KBM-7 (cell line): ENCODE measurements at regions not wholly inside any gene's neighbourhood (a gene's known extent, or its start where the extent isn't known, plus 50 kb on each side); places are given as distances from the start of the nearest gene placed in this dataset.
"Not testable (repeated sequence)": the region's sequence is repeated elsewhere in the genome, so short reads cannot be mapped to it uniquely, and the experiment has no call there.

Source experiments
- DNase-seq: peaks from one replicate; pipeline ENCODE4 v3.0.0-alpha.2; 2015
- in situ Hi-C: fragments of 300-500 bp; cut with MboI; formaldehyde crosslinking; loops from 2 replicates; pipeline ENCODE4 v1.14.3; 2020; ENCODE audit warnings: low sequenced_read_pairs, low pct_unique_long_range_greater_than_20kb, mixed read lengths

GRCh38 chr3:153221748-153222162 is 59.7 kb downstream of the RAP2B start:
- peak; percentile 98 for DNase-seq
- in situ Hi-C loops, result no loop called here

- DNase-seq, in situ Hi-C loops: not testable (repeated sequence)
These were observed 64.9 kb downstream of the RAP2B start for GRCh38 chr3:153226877-153227276.

- DNase-seq, in situ Hi-C loops: not testable (repeated sequence)
These were observed 68.4 kb downstream of the RAP2B start for GRCh38 chr3:153230427-153230826.

- in situ Hi-C loops, DNase-seq: not testable (repeated sequence)
These were observed 69.2 kb downstream of the RAP2B start for GRCh38 chr3:153231245-153231644.

GRCh38 chr3:153232050-153232752 is 70.2 kb downstream of the RAP2B start:
- in situ Hi-C loops, DNase-seq: not testable (repeated sequence)

- in situ Hi-C loops, result no loop called here
- DNase-seq, result no peak
These were observed 70.8 kb downstream of the RAP2B start for GRCh38 chr3:153232851-153233271.

GRCh38 chr3:153233986-153234385 is 72.0 kb downstream of the RAP2B start:
- no peak for DNase-seq
- in situ Hi-C loops, result no loop called here

GRCh38 chr3:153242896-153243295 is 80.9 kb downstream of the RAP2B start:
- in situ Hi-C loops, result no loop called here
- no peak for DNase-seq

- in situ Hi-C loops, result no loop called here
- DNase-seq, result no peak
These were observed 82.9 kb downstream of the RAP2B start for GRCh38 chr3:153244961-153245360.

- in situ Hi-C loops, result no loop called here
- no peak for DNase-seq
These were observed 83.6 kb downstream of the RAP2B start for GRCh38 chr3:153245661-153246060.

- in situ Hi-C loops, result no loop called here
- no peak for DNase-seq
These were observed 84.3 kb downstream of the RAP2B start for GRCh38 chr3:153246331-153246730.

GRCh38 chr3:153246806-153247205 is 84.8 kb downstream of the RAP2B start:
- in situ Hi-C loops, result no loop called here

GRCh38 chr3:153247331-153248330 is 85.6 kb downstream of the RAP2B start:
- in situ Hi-C loops, result no loop called here
- DNase-seq, result no peak

More at GRCh38 chr3:153246806-153247205, 84.8 kb downstream of the RAP2B start:
- DNase-seq, result no peak

GRCh38 chr3:153248835-153249234 is 86.8 kb downstream of the RAP2B start:
- in situ Hi-C loops, DNase-seq: not testable (repeated sequence)

GRCh38 chr3:153249906-153250305 is 87.9 kb downstream of the RAP2B start:
- in situ Hi-C loops, result no loop called here
- no peak for DNase-seq

- no peak for DNase-seq
- in situ Hi-C loops, result no loop called here
These were observed 88.4 kb downstream of the RAP2B start for GRCh38 chr3:153250446-153250845.

GRCh38 chr3:153252963-153253362 is 90.9 kb downstream of the RAP2B start:
- no peak for DNase-seq
- in situ Hi-C loops, result no loop called here

- DNase-seq, result no peak
- in situ Hi-C loops, result no loop called here
These were observed 92.3 kb downstream of the RAP2B start for GRCh38 chr3:153254361-153254760.

GRCh38 chr3:153257673-153258351 is 95.8 kb downstream of the RAP2B start:
- DNase-seq, result no peak
- in situ Hi-C loops, result no loop called here
